GM20431 (cell line): ENCODE measurements at regions not wholly inside any gene's neighbourhood (a gene's known extent, or its start where the extent isn't known, plus 50 kb on each side); places are given as distances from the start of the nearest gene placed in this dataset.

Source experiments
- in situ Hi-C: fragments of 300-500 bp; cut with MseI, MboI; formaldehyde crosslinking; loops from one replicate; pipeline ENCODE4 v1.15.0; 2020; ENCODE audit warnings: low sequenced_read_pairs; ENCODE audit not compliant: unreplicated experiment

GRCh38 chr13:59144700-59145099 lies 1019.0 kb downstream of the DIAPH3 start:
- in situ Hi-C loops = no loop called here

GRCh38 chr13:59145381-59145780 lies 1018.3 kb downstream of the DIAPH3 start:
- in situ Hi-C loops = no loop called here

GRCh38 chr13:59157181-59157580 lies 1006.5 kb downstream of the DIAPH3 start:
- in situ Hi-C loops = no loop called here

GRCh38 chr13:59166174-59166573 lies 997.6 kb downstream of the DIAPH3 start:
- in situ Hi-C loops = no loop called here

- in situ Hi-C loops = no loop called here
These were observed 991.7 kb downstream of the DIAPH3 start for GRCh38 chr13:59172076-59172475.

GRCh38 chr13:59176775-59177174 lies 987.0 kb downstream of the DIAPH3 start:
- in situ Hi-C loops = no loop called here

- in situ Hi-C loops = no loop called here
These were observed 985.4 kb downstream of the DIAPH3 start for GRCh38 chr13:59178344-59178743.

- in situ Hi-C loops = no loop called here
These were observed 981.5 kb downstream of the DIAPH3 start for GRCh38 chr13:59182241-59182640.

GRCh38 chr13:59197397-59197796 lies 966.3 kb downstream of the DIAPH3 start:
- in situ Hi-C loops = no loop called here

- in situ Hi-C loops = no loop called here
These were observed 961.9 kb downstream of the DIAPH3 start for GRCh38 chr13:59201841-59202240.

- in situ Hi-C loops = no loop called here
These were observed 959.9 kb downstream of the DIAPH3 start for GRCh38 chr13:59203855-59204254.

GRCh38 chr13:59205501-59205900 lies 958.2 kb downstream of the DIAPH3 start:
- in situ Hi-C loops = no loop called here

- in situ Hi-C loops = no loop called here
These were observed 955.1 kb downstream of the DIAPH3 start for GRCh38 chr13:59208405-59209195.

- in situ Hi-C loops = no loop called here
These were observed 953.2 kb downstream of the DIAPH3 start for GRCh38 chr13:59210543-59210942.

GRCh38 chr13:59211606-59212005 lies 952.1 kb downstream of the DIAPH3 start:
- in situ Hi-C loops = no loop called here

GRCh38 chr13:59229401-59229800 lies 934.3 kb downstream of the DIAPH3 start:
- in situ Hi-C loops = no loop called here

GRCh38 chr13:59229861-59230260 lies 933.9 kb downstream of the DIAPH3 start:
- in situ Hi-C loops = no loop called here

- in situ Hi-C loops = no loop called here
These were observed 933.1 kb downstream of the DIAPH3 start for GRCh38 chr13:59230484-59231264.

GRCh38 chr13:59236309-59236919 lies 927.3 kb downstream of the DIAPH3 start:
- in situ Hi-C loops = no loop called here

- in situ Hi-C loops = no loop called here
These were observed 926.8 kb downstream of the DIAPH3 start for GRCh38 chr13:59236944-59237343.

GRCh38 chr13:59247171-59247570 lies 916.6 kb downstream of the DIAPH3 start:
- in situ Hi-C loops = no loop called here
